GM12873 (cell line): ENCODE measurements at regions not wholly inside any gene's neighbourhood (a gene's known extent, or its start where the extent isn't known, plus 50 kb on each side); places are given as distances from the start of the nearest gene placed in this dataset.

Experiments
- CTCF ChIP-seq: IDR thresholded peaks from 2 replicates; pipeline ENCODE4 v1.5.1; 2012; ENCODE audit warnings: low read depth, mild to moderate bottlenecking, moderate library complexity, low read length, control low read depth; ENCODE audit not compliant: insufficient read depth; ENCODE audit errors: missing control alignments

- TF ChIP-seq CTCF, result no peak
These were observed 312.7 kb downstream of the SPRY1 start for GRCh38 chr4:123709336-123709735.

- no peak for TF ChIP-seq CTCF
These were observed 334.4 kb downstream of the SPRY1 start for GRCh38 chr4:123731035-123731434.

- no peak for TF ChIP-seq CTCF
These were observed 340.6 kb downstream of the SPRY1 start for GRCh38 chr4:123737156-123737555.

GRCh38 chr4:123739806-123740205, 343.2 kb downstream of the SPRY1 start:
- no peak for TF ChIP-seq CTCF

- TF ChIP-seq CTCF, result no peak
These were observed 343.6 kb downstream of the SPRY1 start for GRCh38 chr4:123740236-123740635.

- no peak for TF ChIP-seq CTCF
These were observed 345.3 kb downstream of the SPRY1 start for GRCh38 chr4:123741906-123742305.

- TF ChIP-seq CTCF, result no peak
These were observed 347.3 kb downstream of the SPRY1 start for GRCh38 chr4:123743848-123744247.
